LNCAP (cell line): ENCODE measurements at regions not wholly inside any gene's neighbourhood (a gene's known extent, or its start where the extent isn't known, plus 50 kb on each side); places are given as distances from the start of the nearest gene placed in this dataset.

ENCODE experiments used
- CTCF ChIP-seq: fragments of 450-650 bp; IDR thresholded peaks from 2 replicates; pipeline ENCODE4 v1.5.1; 2017; ENCODE audit warnings: mild to moderate bottlenecking

- no peak for TF ChIP-seq CTCF
Measured at GRCh38 chr9:129347316-129348120, 169.5 kb upstream of the IER5L start.

- no peak for TF ChIP-seq CTCF
Measured at GRCh38 chr9:129346046-129346445, 168.0 kb upstream of the IER5L start.

DNA sequence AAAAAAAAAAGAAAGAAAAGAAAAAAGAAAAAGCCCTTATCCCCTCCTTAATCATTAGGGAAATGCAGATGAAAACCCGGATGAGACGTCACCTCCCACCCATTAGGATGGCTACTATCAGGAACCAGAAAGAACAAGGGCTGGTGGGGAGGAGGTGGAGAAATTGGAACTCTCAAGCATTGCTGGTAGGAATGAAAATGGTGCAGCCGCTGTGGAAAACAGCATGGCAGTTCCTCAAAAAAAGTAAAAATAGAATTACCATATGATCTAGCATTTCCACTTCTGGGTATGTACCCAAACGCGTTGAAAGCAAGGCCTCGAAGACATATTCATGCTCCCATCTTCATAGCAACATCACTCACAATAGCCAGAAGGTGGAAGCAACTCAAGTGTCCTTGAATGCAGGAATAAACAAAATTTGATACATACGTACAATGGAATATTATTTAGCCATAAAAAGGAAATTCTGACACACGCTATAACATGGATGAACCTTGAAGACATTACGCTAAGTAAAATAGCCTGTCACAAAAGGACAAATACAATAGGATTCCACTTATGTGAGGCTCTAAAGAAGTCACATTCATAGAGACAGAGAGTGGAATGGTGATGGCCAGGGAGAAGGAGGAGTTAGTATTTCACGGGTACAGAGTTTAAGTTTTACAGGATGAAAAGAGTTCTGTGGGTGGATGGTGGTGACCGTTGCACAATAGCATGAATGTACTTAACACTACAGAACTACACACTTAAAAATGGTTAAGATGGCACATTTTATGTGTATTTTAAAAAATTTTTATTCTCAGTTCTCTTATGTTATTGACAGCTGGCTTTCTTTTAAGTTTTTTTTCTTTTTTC is 166.8 kb upstream of the IER5L start:
- TF ChIP-seq CTCF = no peak

DNA sequence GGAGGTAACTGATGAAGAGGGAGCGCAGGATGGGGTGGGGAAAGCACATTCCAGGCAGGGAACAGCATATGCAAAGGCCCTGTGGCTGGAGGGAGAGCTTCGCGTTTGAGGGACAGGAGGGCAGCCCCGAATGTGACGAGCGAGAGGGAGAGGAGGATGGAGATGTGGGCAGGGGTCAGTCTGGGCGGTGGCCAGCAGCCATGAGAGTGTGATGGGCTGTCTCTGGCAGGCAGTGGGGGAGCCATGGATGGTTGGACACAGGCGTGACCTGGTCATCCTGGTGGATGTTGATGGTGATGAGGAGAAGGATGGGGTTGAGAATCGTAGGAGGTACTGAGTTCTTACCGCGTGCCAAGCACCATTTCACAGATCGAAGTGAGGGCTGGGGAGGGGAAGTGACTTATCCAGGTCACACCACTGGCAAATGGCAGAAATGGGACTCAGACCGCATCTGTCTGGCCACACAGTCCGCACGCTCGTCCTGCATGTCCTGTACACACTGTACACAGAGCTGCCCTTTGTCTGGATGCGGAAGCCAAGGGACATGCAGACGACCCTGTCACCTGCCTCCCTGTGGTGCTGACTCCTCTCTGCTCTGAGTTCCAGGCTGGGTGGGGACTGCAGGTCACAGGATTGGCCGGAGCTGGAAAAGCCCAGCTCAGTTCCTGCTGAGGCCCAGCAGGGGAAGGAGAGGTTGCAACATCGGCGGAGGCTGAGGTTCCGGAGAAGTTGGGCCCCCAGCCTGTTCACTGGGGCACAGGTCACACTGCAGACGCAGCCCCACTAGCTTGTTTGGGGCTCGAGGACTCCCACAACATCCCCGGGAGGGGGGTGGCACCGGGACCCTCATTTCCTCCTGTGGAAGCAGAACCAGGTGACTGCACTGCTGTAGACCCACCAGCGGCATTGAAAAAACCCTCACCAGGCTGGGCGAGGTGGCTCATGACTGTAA is 165.6 kb upstream of the IER5L start:
- no peak for TF ChIP-seq CTCF

GRCh38 chr9:129342591-129343423 is 164.7 kb upstream of the IER5L start:
- no peak for TF ChIP-seq CTCF

DNA sequence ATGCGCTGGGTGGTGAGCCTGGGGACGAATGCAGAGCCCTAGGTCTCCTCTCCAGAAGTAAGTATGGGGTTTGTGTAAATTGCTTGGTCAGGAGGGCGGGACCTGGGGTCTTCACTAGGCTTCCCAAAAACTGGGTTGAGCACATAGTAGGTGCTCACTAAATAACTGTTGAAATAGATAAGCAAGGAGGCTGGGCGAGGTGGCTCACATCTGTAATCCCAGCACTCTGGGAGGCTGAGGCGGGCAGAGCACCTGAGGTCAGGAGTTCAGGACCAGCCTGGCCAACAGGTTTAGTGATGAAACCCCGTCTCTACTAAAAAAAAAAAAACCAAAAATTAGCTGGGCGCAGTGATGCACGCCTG is 163.9 kb upstream of the IER5L start:
- TF ChIP-seq CTCF = no peak
